HepG2 (cell line): ENCODE measurements at regions not wholly inside any gene's neighbourhood (a gene's known extent, or its start where the extent isn't known, plus 50 kb on each side); places are given as distances from the start of the nearest gene placed in this dataset.

ENCODE experiments used
- ATAC-seq: fragments of 200-7000 bp; cut with Tn5 transposase; 3 replicates; pipeline ENCODE4 v1.9.1; 2020; ENCODE audit warnings: mild to moderate bottlenecking, moderate library complexity
- BruUV-seq: library from RNA; stranded (reverse); fragments of 400-500 nt; replicated peaks from 2 replicates; lab custom pipeline; 2021; lab: Mats Ljungman, UMichigan
- CTCF ChIA-PET: fragments of 300-600 bp; formaldehyde crosslinking; extraction: SDS; loops from one replicate; lab custom pipeline; 2021; ENCODE audit warnings: low total read pairs, inconsistent platforms, low intra/inter-chr PET ratio; lab: Yijun Ruan, JAX
- POLR2A ChIA-PET: fragments of 350-600 bp; sonication (Branson Sonifier 250); formaldehyde crosslinking; loops from one replicate; lab custom pipeline; 2020; ENCODE audit warnings: antibody characterized with exemption, inconsistent platforms; lab: Yijun Ruan, JAX
- DNase-seq: peaks from one replicate; pipeline ENCODE4 v3.0.0-alpha.2; 2015; ENCODE audit warnings: low spot score
- FAIRE-seq: peaks from 3 replicates; lab custom pipeline; 2011; peaks lifted over from hg19 to GRCh38; lab: Jason Lieb, UNC
- H2AFZ ChIP-seq: one replicate; pipeline ENCODE4 v1.6.1; 2011; ENCODE audit warnings: low read length, inconsistent platforms
- H3K27ac ChIP-seq: fragments of 300-600 bp; 3 replicates; pipeline ENCODE4 v1.8.0; 2011; ENCODE audit warnings: mixed run types, mild to moderate bottlenecking, mixed read lengths, low read length, inconsistent platforms; ENCODE audit not compliant: insufficient read depth; ENCODE audit errors: extremely low read length
- H3K27me3 ChIP-seq, 2 experiments: fragments of 200-600 bp in 1 of 2; 2 replicates in 1 of 2; 3 replicates in 1 of 2; pipeline versions ENCODE4 v1.6.0 to v1.8.0; 2011; ENCODE audit warnings: low read length in 2 of 2, mild to moderate bottlenecking in 2 of 2, moderate library complexity in 2 of 2, inconsistent platforms in 1 of 2; ENCODE audit not compliant: insufficient read depth in 2 of 2, control insufficient read depth in 1 of 2
- H3K36me3 ChIP-seq, 2 experiments: fragments of 200-600 bp in 1 of 2; replicated peaks in 1 of 2; 2 replicates in 1 of 2; 3 replicates in 1 of 2; pipeline versions ENCODE4 v1.5.1 to v1.8.0; 2011; ENCODE audit warnings: low read length in 2 of 2, inconsistent platforms in 1 of 2; ENCODE audit not compliant: insufficient read depth in 2 of 2, control insufficient read depth in 1 of 2
- H3K4me1 ChIP-seq: 2 replicates; pipeline ENCODE4 v1.5.1; 2012; ENCODE audit warnings: low read length, inconsistent platforms; ENCODE audit not compliant: insufficient read depth
- H3K4me2 ChIP-seq: 2 replicates; pipeline ENCODE4 v1.6.0; 2011; ENCODE audit warnings: low read depth, low read length, inconsistent platforms
- H3K4me3 ChIP-seq, 3 experiments: fragments of 200-600 bp in 1 of 3; sonication (generic), shearing (Covaris generic) in 1 of 3; replicated peaks in 1 of 3; 2 replicates each; pipeline ENCODE4 v1.5.1; 2011 to 2016; ENCODE audit warnings: low read length in 3 of 3, inconsistent platforms in 2 of 3, low read depth in 2 of 3, mild to moderate bottlenecking in 2 of 3, control low read depth in 1 of 3, mixed read lengths in 1 of 3; ENCODE audit not compliant: insufficient read depth in 1 of 3
- H3K79me2 ChIP-seq: one replicate; pipeline ENCODE4 v1.6.1; 2011; ENCODE audit warnings: low read length, inconsistent platforms; ENCODE audit not compliant: insufficient read depth
- H3K9ac ChIP-seq: 2 replicates; pipeline ENCODE4 v1.6.0; 2011; ENCODE audit warnings: mild to moderate bottlenecking, low read depth, low read length, inconsistent platforms; ENCODE audit not compliant: insufficient read depth
- H3K9me3 ChIP-seq: 2 replicates; pipeline ENCODE4 v1.5.1; 2012; ENCODE audit warnings: mild to moderate bottlenecking, low read length
- H4K20me1 ChIP-seq: 2 replicates; pipeline ENCODE4 v1.6.0; 2011; ENCODE audit warnings: inconsistent platforms, mild to moderate bottlenecking, low read length, moderate library complexity; ENCODE audit not compliant: insufficient read depth
- KMT2B ChIP-seq: IDR thresholded peaks from 2 replicates; pipeline ENCODE4 v1.6.1; 2016; ENCODE audit warnings: missing genetic modification reagents, missing compliant biosample characterization
- MBD4 ChIP-seq: IDR thresholded peaks from 2 replicates; pipeline ENCODE4 v1.6.1; 2012; ENCODE audit warnings: low read length, inconsistent platforms, borderline replicate concordance
- MXD4 ChIP-seq: IDR thresholded peaks from 2 replicates; pipeline ENCODE4 v1.6.1; 2016; ENCODE audit warnings: mild to moderate bottlenecking, missing biosample characterization, missing genetic modification reagents
- RARA ChIP-seq: IDR thresholded peaks from 2 replicates; pipeline ENCODE4 v1.6.1; 2016; ENCODE audit warnings: missing genetic modification reagents, missing compliant biosample characterization
- YEATS2 ChIP-seq: sonication (generic); formaldehyde crosslinking; IDR thresholded peaks from 2 replicates; pipeline ENCODE4 v1.4.0; 2020; ENCODE audit warnings: missing genetic modification reagents, borderline replicate concordance
- ZBTB40 ChIP-seq, 2 experiments: fragments of 450-650 bp in 1 of 2; sonication (generic) in 1 of 2; formaldehyde crosslinking in 1 of 2; IDR thresholded peaks; 2 replicates each; pipeline versions ENCODE4 v1.6.1 to v1.8.0; 2016 to 2022; ENCODE audit warnings: antibody characterized with exemption in 1 of 2, mild to moderate bottlenecking in 1 of 2, missing genetic modification reagents in 1 of 2
- ZNF510 ChIP-seq: sonication (generic); formaldehyde crosslinking; IDR thresholded peaks from 2 replicates; pipeline ENCODE4 v1.4.0; 2020; ENCODE audit warnings: low read depth, mild to moderate bottlenecking, missing genetic modification reagents
- ZNF747 ChIP-seq: sonication (generic); formaldehyde crosslinking; IDR thresholded peaks from 2 replicates; pipeline ENCODE4 v1.8.1; 2023; ENCODE audit warnings: missing genetic modification reagents, mild to moderate bottlenecking, borderline replicate concordance
- ZSCAN22 ChIP-seq: sonication (generic); formaldehyde crosslinking; IDR thresholded peaks from 2 replicates; pipeline ENCODE4 v1.4.0; 2020; ENCODE audit warnings: mild to moderate bottlenecking, missing genetic modification reagents
- WGBS: methylation state at CpG from one replicate; pipeline ENCODE4 v1.1.6; 2017; ENCODE audit warnings: low lambda C conversion rate; 5-methylcytosine and 5-hydroxymethylcytosine counted together
- in situ Hi-C: cut with HindIII; loops from 2 replicates; pipeline ENCODE4 v1.10.0; 2017; ENCODE audit warnings: low pct_unique_long_range_greater_than_20kb; ENCODE audit not compliant: extremely low pct_ligation_motif_present
- intact Hi-C: fragments of 100-400 bp; cut with micrococcal nuclease; formaldehyde crosslinking; loops from one replicate; pipeline ENCODE4 v1.10.0; 2022; ENCODE audit not compliant: unreplicated experiment
- TF ChIP-seq, protein P1 (sequence below): sonication (generic); formaldehyde crosslinking; IDR thresholded peaks from 2 replicates; pipeline ENCODE4 v1.5.0; 2020; ENCODE audit warnings: mild to moderate bottlenecking, missing genetic modification reagents, moderate library complexity
- TF ChIP-seq, protein P2 (sequence below): IDR thresholded peaks from 2 replicates; pipeline ENCODE4 v1.6.1; 2016; ENCODE audit warnings: control low read depth
- TF ChIP-seq, protein P3 (sequence below): IDR thresholded peaks from 2 replicates; pipeline ENCODE4 v1.6.1; 2016; ENCODE audit warnings: missing biosample characterization, missing genetic modification reagents, low read depth

DNA sequence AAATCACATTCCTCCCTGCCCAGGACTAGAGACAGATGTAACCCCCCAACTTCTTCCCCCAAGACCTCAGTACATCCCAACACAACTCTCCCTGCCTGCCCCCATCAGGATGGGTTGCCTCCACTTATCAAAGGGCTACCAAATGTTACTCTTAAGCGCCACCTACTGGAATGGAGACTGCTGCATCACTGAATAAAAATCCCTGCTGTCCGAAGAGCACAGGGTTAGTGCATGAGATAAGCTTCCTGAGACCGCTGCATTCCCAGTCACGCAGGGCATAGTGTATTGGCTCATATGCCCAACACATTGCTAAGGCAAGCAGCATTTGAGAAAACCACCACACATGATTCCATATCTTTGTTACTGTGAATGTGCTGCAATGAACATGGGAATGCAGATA lies 544.5 kb downstream of the PPP4R3C start:
- ChIA-PET POLR2A (no interaction called here), CTCF (no interaction called here)
- Histone ChIP-seq H2AFZ (no peak overlapping the region), H4K20me1 (no peaks in the 10 kb centered on the region), H3K9ac (no peak overlapping the region), H3K36me3 (no peaks in the 10 kb centered on the region), H3K4me1 (no peaks in the 10 kb centered on the region), H3K4me2 (no peak overlapping the region), H3K27me3 (no peaks in the 10 kb centered on the region), H3K79me2 (no peaks in the 10 kb centered on the region), H3K27ac (no peak overlapping the region), H3K9me3 (no peaks in the 10 kb centered on the region), H3K4me3 (no peak overlapping the region)
- WGBS: no CpG with 5 or more reads among the region's 4 CpGs
- in situ Hi-C loops: no loop called here
- ATAC-seq (peak; percentile 86), FAIRE-seq (peak; percentile 42), DNase-seq (peak; percentile 23)
- intact Hi-C loops: loop anchor here (1.0 to 2.0 kb wide), 2 partner anchors 136 to 265 kb away; no protein-coding TSS in a partner anchor
- BruUV-seq: no TSS peak
- TF ChIP-seq, protein P1, sequence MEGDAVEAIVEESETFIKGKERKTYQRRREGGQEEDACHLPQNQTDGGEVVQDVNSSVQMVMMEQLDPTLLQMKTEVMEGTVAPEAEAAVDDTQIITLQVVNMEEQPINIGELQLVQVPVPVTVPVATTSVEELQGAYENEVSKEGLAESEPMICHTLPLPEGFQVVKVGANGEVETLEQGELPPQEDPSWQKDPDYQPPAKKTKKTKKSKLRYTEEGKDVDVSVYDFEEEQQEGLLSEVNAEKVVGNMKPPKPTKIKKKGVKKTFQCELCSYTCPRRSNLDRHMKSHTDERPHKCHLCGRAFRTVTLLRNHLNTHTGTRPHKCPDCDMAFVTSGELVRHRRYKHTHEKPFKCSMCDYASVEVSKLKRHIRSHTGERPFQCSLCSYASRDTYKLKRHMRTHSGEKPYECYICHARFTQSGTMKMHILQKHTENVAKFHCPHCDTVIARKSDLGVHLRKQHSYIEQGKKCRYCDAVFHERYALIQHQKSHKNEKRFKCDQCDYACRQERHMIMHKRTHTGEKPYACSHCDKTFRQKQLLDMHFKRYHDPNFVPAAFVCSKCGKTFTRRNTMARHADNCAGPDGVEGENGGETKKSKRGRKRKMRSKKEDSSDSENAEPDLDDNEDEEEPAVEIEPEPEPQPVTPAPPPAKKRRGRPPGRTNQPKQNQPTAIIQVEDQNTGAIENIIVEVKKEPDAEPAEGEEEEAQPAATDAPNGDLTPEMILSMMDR (CRISPR knock-in tag): peak; percentile 65
- TF ChIP-seq RARA (CRISPR knock-in tag) (no peak), ZNF510 (no peak), KMT2B (CRISPR knock-in tag) (no peak), YEATS2 (CRISPR knock-in tag) (no peak), ZNF747 (no peak), ZSCAN22 (CRISPR knock-in tag) (no peak), ZBTB40 (IDR thresholded peaks at IDR 0.05) (no peak), ZBTB40 (CRISPR knock-in tag; IDR thresholded peaks at IDR 0.05) (no peak), MXD4 (CRISPR knock-in tag) (no peak), MBD4 (no peak)
- TF ChIP-seq, protein P2, sequence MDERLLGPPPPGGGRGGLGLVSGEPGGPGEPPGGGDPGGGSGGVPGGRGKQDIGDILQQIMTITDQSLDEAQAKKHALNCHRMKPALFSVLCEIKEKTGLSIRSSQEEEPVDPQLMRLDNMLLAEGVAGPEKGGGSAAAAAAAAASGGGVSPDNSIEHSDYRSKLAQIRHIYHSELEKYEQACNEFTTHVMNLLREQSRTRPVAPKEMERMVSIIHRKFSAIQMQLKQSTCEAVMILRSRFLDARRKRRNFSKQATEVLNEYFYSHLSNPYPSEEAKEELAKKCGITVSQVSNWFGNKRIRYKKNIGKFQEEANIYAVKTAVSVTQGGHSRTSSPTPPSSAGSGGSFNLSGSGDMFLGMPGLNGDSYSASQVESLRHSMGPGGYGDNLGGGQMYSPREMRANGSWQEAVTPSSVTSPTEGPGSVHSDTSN (CRISPR knock-in tag): no peak
- TF ChIP-seq, protein P3, sequence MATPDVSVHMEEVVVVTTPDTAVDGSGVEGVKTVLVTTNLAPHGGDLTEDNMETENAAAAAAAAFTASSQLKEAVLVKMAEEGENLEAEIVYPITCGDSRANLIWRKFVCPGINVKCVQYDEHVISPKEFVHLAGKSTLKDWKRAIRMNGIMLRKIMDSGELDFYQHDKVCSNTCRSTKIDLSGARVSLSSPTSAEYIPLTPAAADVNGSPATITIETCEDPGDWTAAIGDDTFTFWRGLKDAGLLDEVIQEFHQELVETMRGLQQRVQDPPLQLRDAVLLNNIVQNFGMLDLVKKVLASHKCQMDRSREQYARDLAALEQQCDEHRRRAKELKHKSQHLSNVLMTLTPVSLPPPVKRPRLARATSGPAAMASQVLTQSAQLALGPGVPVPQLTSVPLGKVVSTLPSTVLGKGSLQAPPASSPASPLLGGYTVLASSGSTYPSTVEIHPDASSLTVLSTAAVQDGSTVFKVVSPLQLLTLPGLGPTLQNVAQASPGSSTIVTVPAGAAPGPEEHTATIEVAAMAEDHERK (CRISPR knock-in tag): no peak
